BE2C (cell line): ENCODE measurements at regions not wholly inside any gene's neighbourhood (a gene's known extent, or its start where the extent isn't known, plus 50 kb on each side); places are given as distances from the start of the nearest gene placed in this dataset.

Experiments used
- DNase-seq: peaks from one replicate; pipeline ENCODE4 v3.0.0-alpha.2; 2020
- H3K27me3 ChIP-seq: fragments of 250-450 bp; sonication (Bioruptor Pico); 2 replicates; pipeline ENCODE4 v1.5.1; 2020; ENCODE audit warnings: mild to moderate bottlenecking
- H3K36me3 ChIP-seq: fragments of 250-450 bp; sonication (Bioruptor Pico); 2 replicates; pipeline ENCODE4 v1.5.1; 2020; ENCODE audit warnings: mild to moderate bottlenecking
- H3K4me1 ChIP-seq: fragments of 250-450 bp; sonication (Bioruptor Pico); 2 replicates; pipeline ENCODE4 v1.5.1; 2020
- H3K4me3 ChIP-seq: 2 replicates; pipeline ENCODE4 v1.5.1; 2011; ENCODE audit warnings: low read depth, low read length
- H3K9me3 ChIP-seq: fragments of 250-450 bp; sonication (Bioruptor Pico); 2 replicates; pipeline ENCODE4 v1.5.1; 2020
- TF ChIP-seq, protein P1 (sequence below): IDR thresholded peaks from 2 replicates; pipeline ENCODE4 v1.5.1; 2012; ENCODE audit warnings: mild to moderate bottlenecking, low read depth, low read length

DNA sequence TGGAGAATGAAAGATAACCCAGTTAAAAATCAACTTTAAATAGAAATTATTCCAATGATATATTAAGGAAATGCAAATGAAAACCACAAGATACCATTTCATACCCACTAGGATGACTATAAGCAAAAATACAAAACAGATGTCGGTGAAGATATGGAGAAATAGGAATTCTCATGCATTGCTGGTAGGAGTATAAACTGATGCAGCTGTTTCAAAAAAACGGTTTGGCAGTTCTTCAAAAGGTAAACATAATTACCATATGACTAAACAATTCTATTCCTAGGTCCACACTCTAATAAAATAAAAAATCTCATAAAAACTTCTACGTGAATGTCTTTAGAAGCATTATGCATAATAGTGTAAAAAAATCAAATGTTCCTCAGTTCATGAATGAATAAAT is 763.3 kb upstream of the BRINP3 start:
- no peak for DNase-seq
- Histone ChIP-seq H3K4me1 (no peaks in the 10 kb centered on the region), H3K4me3 (no peak overlapping the region), H3K27me3 (no peaks in the 10 kb centered on the region), H3K9me3 (no peaks in the 10 kb centered on the region), H3K36me3 (no peaks in the 10 kb centered on the region)
- TF ChIP-seq, protein P1, sequence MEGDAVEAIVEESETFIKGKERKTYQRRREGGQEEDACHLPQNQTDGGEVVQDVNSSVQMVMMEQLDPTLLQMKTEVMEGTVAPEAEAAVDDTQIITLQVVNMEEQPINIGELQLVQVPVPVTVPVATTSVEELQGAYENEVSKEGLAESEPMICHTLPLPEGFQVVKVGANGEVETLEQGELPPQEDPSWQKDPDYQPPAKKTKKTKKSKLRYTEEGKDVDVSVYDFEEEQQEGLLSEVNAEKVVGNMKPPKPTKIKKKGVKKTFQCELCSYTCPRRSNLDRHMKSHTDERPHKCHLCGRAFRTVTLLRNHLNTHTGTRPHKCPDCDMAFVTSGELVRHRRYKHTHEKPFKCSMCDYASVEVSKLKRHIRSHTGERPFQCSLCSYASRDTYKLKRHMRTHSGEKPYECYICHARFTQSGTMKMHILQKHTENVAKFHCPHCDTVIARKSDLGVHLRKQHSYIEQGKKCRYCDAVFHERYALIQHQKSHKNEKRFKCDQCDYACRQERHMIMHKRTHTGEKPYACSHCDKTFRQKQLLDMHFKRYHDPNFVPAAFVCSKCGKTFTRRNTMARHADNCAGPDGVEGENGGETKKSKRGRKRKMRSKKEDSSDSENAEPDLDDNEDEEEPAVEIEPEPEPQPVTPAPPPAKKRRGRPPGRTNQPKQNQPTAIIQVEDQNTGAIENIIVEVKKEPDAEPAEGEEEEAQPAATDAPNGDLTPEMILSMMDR = no peak

DNA sequence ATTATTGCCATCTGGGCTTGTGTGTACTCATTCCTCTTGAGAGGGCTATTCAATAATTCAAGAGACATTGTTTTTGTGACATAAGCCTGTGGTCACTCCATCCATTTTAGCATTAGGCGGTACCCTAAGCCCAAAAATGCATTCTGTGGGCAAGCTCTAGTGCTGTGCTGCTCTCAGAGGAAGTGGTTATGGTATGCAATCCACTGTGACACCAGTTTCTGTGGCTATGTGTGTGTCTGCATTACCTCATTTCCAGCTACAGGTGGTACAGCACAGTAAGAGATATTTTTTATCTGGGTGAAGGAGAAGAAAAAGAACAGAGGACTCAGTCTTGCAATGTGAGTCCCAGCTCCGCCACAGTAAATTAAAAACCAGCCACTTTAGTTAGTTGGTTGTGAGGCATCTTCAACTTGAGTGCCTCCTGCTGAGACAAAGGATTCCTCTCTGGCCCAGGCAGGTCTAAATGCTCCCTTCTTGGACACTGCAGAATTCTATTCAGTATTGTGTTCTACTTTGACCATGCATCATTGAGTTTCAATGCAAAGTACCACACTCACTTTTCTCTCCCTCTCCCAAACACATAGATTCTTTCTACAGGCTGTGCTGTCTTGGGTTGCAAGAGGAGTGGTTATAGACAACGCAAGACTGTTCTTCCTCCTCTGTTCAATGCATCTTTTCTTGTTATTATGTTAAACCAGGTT is 777.8 kb upstream of the BRINP3 start:
- no peaks in the 10 kb centered on the region for H3K9me3 ChIP-seq
- no peak overlapping the region for H3K4me3 ChIP-seq
- TF ChIP-seq, protein P1 = no peak
- H3K36me3 ChIP-seq = no peaks in the 10 kb centered on the region
- H3K27me3 ChIP-seq = no peaks in the 10 kb centered on the region
- H3K4me1 ChIP-seq = no peaks in the 10 kb centered on the region
- no peak for DNase-seq

DNA sequence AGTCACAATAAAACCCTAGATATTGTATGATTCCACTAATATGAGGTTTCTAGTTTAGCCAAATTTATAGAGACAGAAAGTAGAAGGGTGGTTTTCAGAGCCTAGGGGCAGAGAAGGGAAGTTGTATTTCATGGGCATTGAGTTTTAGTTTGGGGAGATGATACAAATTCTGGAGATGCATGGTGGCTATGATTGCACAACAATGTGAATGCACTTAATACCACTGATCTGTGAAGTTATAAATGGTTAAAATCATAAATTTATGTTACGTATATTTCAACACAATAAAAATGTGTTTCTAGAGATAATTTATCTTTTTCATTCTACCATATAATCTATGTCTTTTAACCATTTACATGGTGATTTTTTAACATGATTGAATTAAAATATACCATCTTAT is 779.3 kb upstream of the BRINP3 start:
- TF ChIP-seq, protein P1 = no peak
- Histone ChIP-seq H3K27me3 (no peaks in the 10 kb centered on the region), H3K9me3 (no peaks in the 10 kb centered on the region), H3K36me3 (no peaks in the 10 kb centered on the region), H3K4me1 (no peaks in the 10 kb centered on the region), H3K4me3 (no peak overlapping the region)
- no peak for DNase-seq

DNA sequence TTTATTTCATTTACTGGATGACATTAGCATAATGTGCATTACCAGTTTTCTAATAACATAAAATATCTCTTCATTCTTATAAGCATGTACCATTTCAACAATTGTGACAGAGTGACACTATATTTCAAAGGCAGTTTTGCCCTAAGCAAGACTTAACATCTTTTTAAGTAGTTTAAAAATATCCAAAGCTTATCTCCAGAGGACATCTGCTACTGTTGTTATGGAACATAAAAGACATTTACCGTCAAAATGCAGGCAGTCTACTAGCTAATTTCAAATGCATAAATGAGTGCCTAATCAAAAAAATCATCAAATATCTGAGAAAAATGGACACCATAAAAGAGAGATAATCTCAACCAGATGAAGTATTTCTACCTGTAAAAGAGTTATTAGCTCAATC is 782.4 kb upstream of the BRINP3 start:
- no peak overlapping the region for H3K4me3 ChIP-seq
- TF ChIP-seq, protein P1 = no peak
- H3K27me3 ChIP-seq = no peaks in the 10 kb centered on the region
- H3K9me3 ChIP-seq = no peaks in the 10 kb centered on the region
- H3K36me3 ChIP-seq = no peaks in the 10 kb centered on the region
- DNase-seq = no peak
- H3K4me1 ChIP-seq = no peaks in the 10 kb centered on the region

DNA sequence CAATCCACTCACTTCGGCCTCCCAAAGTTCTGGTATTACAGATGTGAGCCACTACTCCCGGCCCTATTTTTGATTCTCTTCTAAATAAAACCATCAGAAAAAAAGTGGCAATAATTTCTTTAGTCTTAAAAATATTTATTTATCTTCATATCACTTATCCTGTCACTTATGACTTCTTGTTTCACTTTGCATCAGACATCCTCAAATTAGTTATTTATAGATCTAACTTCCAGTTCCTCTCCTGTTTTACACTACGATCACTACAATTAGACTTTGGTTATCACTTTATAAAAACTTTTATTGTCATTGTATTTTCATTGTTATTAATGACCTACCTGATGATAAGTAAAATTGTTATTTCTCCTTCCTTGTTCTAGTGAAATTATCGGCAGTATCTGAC is 783.4 kb upstream of the BRINP3 start:
- H3K9me3 ChIP-seq = no peaks in the 10 kb centered on the region
- DNase-seq = no peak
- no peaks in the 10 kb centered on the region for H3K4me1 ChIP-seq
- H3K27me3 ChIP-seq = no peaks in the 10 kb centered on the region
- TF ChIP-seq, protein P1 = no peak
- no peaks in the 10 kb centered on the region for H3K36me3 ChIP-seq
- no peak overlapping the region for H3K4me3 ChIP-seq

- no peak overlapping the region for H3K4me3 ChIP-seq
- no peak for DNase-seq
- H3K36me3 ChIP-seq = no peaks in the 10 kb centered on the region
- H3K4me1 ChIP-seq = no peaks in the 10 kb centered on the region
- TF ChIP-seq, protein P1 = no peak
- H3K27me3 ChIP-seq = no peaks in the 10 kb centered on the region
- H3K9me3 ChIP-seq = no peaks in the 10 kb centered on the region
Observed at GRCh38 chr1:191279266-191279800, 801.7 kb upstream of the BRINP3 start.
